SJCRH30 (cell line): ENCODE measurements at regions not wholly inside any gene's neighbourhood (a gene's known extent, or its start where the extent isn't known, plus 50 kb on each side); places are given as distances from the start of the nearest gene placed in this dataset.

Source experiments
- DNase-seq, 2 experiments: peaks; one replicate each; pipeline ENCODE4 v3.0.0-alpha.2; 2015 to 2020
- H3K27ac ChIP-seq: fragments of 250-450 bp; sonication (Bioruptor Pico); 2 replicates; pipeline ENCODE4 v1.5.1; 2020; ENCODE audit warnings: mild to moderate bottlenecking, moderate library complexity
- H3K27me3 ChIP-seq: fragments of 250-450 bp; sonication (Bioruptor Pico); 2 replicates; pipeline ENCODE4 v1.5.1; 2020; ENCODE audit warnings: mild to moderate bottlenecking, moderate library complexity
- H3K36me3 ChIP-seq: fragments of 250-450 bp; sonication (Bioruptor Pico); 2 replicates; pipeline ENCODE4 v1.5.1; 2020; ENCODE audit warnings: mild to moderate bottlenecking, moderate library complexity
- H3K4me1 ChIP-seq: fragments of 250-450 bp; sonication (Bioruptor Pico); 2 replicates; pipeline ENCODE4 v1.5.1; 2020; ENCODE audit warnings: mild to moderate bottlenecking, moderate library complexity
- H3K4me3 ChIP-seq: fragments of 250-450 bp; sonication (Bioruptor Pico); 2 replicates; pipeline ENCODE4 v1.5.1; 2020; ENCODE audit warnings: mild to moderate bottlenecking, moderate library complexity
- H3K9me3 ChIP-seq: fragments of 250-450 bp; sonication (Bioruptor Pico); replicated peaks from 2 replicates; pipeline ENCODE4 v1.5.1; 2020; ENCODE audit warnings: mild to moderate bottlenecking, moderate library complexity

GRCh38 chr4:61079976-61080375, 120.2 kb upstream of the ADGRL3 start:
- Histone ChIP-seq H3K4me3 (no peak overlapping the region), H3K36me3 (no peaks in the 10 kb centered on the region), H3K27ac (no peak overlapping the region), H3K4me1 (no peaks in the 10 kb centered on the region), H3K27me3 (no peaks in the 10 kb centered on the region), H3K9me3 (no peaks in the 10 kb centered on the region)
- DNase-seq: no peak

GRCh38 chr4:61085534-61085933, 114.6 kb upstream of the ADGRL3 start:
- H3K36me3 ChIP-seq: no peaks in the 10 kb centered on the region
- no peak overlapping the region for H3K4me3 ChIP-seq
- H3K9me3 ChIP-seq: no peaks in the 10 kb centered on the region
- no peak overlapping the region for H3K27ac ChIP-seq
- DNase-seq: no peak
- no peaks in the 10 kb centered on the region for H3K27me3 ChIP-seq
- no peaks in the 10 kb centered on the region for H3K4me1 ChIP-seq

GRCh38 chr4:61086357-61086756, 113.8 kb upstream of the ADGRL3 start:
- no peaks in the 10 kb centered on the region for H3K36me3 ChIP-seq
- no peak overlapping the region for H3K27ac ChIP-seq
- H3K4me1 ChIP-seq: no peaks in the 10 kb centered on the region
- H3K9me3 ChIP-seq: no peaks in the 10 kb centered on the region
- no peak for DNase-seq
- no peak overlapping the region for H3K4me3 ChIP-seq
- no peaks in the 10 kb centered on the region for H3K27me3 ChIP-seq

- Histone ChIP-seq H3K4me1 (no peaks in the 10 kb centered on the region), H3K36me3 (no peaks in the 10 kb centered on the region), H3K4me3 (no peak overlapping the region), H3K27ac (no peak overlapping the region), H3K9me3 (no peaks in the 10 kb centered on the region), H3K27me3 (no peaks in the 10 kb centered on the region)
- DNase-seq: no peak
Observed at GRCh38 chr4:61086979-61087378, 113.1 kb upstream of the ADGRL3 start.

GRCh38 chr4:61094854-61095598, 105.1 kb upstream of the ADGRL3 start:
- H3K9me3 ChIP-seq: no peaks in the 10 kb centered on the region
- no peaks in the 10 kb centered on the region for H3K36me3 ChIP-seq
- H3K27ac ChIP-seq: no peak overlapping the region
- H3K4me1 ChIP-seq: no peaks in the 10 kb centered on the region
- 0 out of 2 replicates have a peak, but pooled peaks cover 2% of the 10 kb centered on the region for H3K27me3 ChIP-seq
- H3K4me3 ChIP-seq: no peak overlapping the region
- DNase-seq: no peak

GRCh38 chr4:61128682-61129081, 71.4 kb upstream of the ADGRL3 start:
- no peaks in the 10 kb centered on the region for H3K36me3 ChIP-seq
- H3K4me3 ChIP-seq: no peak overlapping the region
- no peaks in the 10 kb centered on the region for H3K9me3 ChIP-seq
- no peaks in the 10 kb centered on the region for H3K4me1 ChIP-seq
- DNase-seq: no peak
- no peaks in the 10 kb centered on the region; the same call in 1 of the 2 replicates for H3K27me3 ChIP-seq
- H3K27ac ChIP-seq: no peak overlapping the region

- no peak overlapping the region for H3K4me3 ChIP-seq
- no peak overlapping the region for H3K27ac ChIP-seq
- H3K36me3 ChIP-seq: no peaks in the 10 kb centered on the region
- no peaks in the 10 kb centered on the region for H3K4me1 ChIP-seq
- DNase-seq: no peak
- H3K27me3 ChIP-seq: no peaks in the 10 kb centered on the region; the same call in 1 of the 2 replicates
- H3K9me3 ChIP-seq: no peaks in the 10 kb centered on the region
Observed at GRCh38 chr4:61129971-61130370, 70.2 kb upstream of the ADGRL3 start.

GRCh38 chr4:61143461-61143860, 56.7 kb upstream of the ADGRL3 start:
- Histone ChIP-seq H3K27me3 (no peaks in the 10 kb centered on the region), H3K4me1 (no peaks in the 10 kb centered on the region), H3K9me3 (no peaks in the 10 kb centered on the region)

GRCh38 chr4:61149278-61149677, 50.8 kb upstream of the ADGRL3 start:
- DNase-seq: no peak
- no peaks in the 10 kb centered on the region for H3K27me3 ChIP-seq
- no peak overlapping the region for H3K27ac ChIP-seq
- H3K4me3 ChIP-seq: no peak overlapping the region
- H3K36me3 ChIP-seq: no peaks in the 10 kb centered on the region
- H3K9me3 ChIP-seq: no peaks in the 10 kb centered on the region
- no peaks in the 10 kb centered on the region for H3K4me1 ChIP-seq

More at GRCh38 chr4:61143461-61143860, 56.7 kb upstream of the ADGRL3 start:
- H3K27ac ChIP-seq: no peak overlapping the region
- peak in 1 of 2 experiments; percentile 1 for DNase-seq
- no peak overlapping the region for H3K4me3 ChIP-seq
- H3K36me3 ChIP-seq: no peaks in the 10 kb centered on the region
